HG02623 (cell line): ENCODE measurements at regions not wholly inside any gene's neighbourhood (a gene's known extent, or its start where the extent isn't known, plus 50 kb on each side); places are given as distances from the start of the nearest gene placed in this dataset.
A peak's percentile ranks its signal among the peaks of the same experiment; 100 is the strongest.
"Not testable (repeated sequence)": the region's sequence is repeated elsewhere in the genome, so short reads cannot be mapped to it uniquely, and the experiment has no call there.

Experiments
- ATAC-seq: cut with Tn5 transposase; IDR thresholded peaks from one replicate; pipeline ENCODE4 v1.9.1; 2021; ENCODE audit warnings: moderate library complexity; ENCODE audit not compliant: unreplicated experiment

- no peak for ATAC-seq
These were observed 206.4 kb downstream of the LRRK2 start for GRCh38 chr12:40431169-40431568.

- no peak for ATAC-seq
These were observed 210.5 kb downstream of the LRRK2 start for GRCh38 chr12:40435251-40435650.

GRCh38 chr12:40435951-40436350, 211.2 kb downstream of the LRRK2 start:
- ATAC-seq, result no peak

- no peak for ATAC-seq
These were observed 211.8 kb downstream of the LRRK2 start for GRCh38 chr12:40436564-40436963.

GRCh38 chr12:40439771-40440492, 215.1 kb downstream of the LRRK2 start:
- ATAC-seq, result no peak

- ATAC-seq, result no peak
These were observed 219.4 kb downstream of the LRRK2 start for GRCh38 chr12:40444174-40444573.

GRCh38 chr12:40446385-40446784, 221.6 kb downstream of the LRRK2 start:
- ATAC-seq, result peak; percentile 71

- not testable (repeated sequence) for ATAC-seq
These were observed 223.7 kb downstream of the LRRK2 start for GRCh38 chr12:40448523-40448922.

GRCh38 chr12:40451661-40452060, 226.9 kb downstream of the LRRK2 start:
- no peak for ATAC-seq

- ATAC-seq, result no peak
These were observed 228.1 kb upstream of the CNTN1 start for GRCh38 chr12:40464121-40464520.

- no peak for ATAC-seq
These were observed 222.5 kb upstream of the CNTN1 start for GRCh38 chr12:40469736-40470135.

GRCh38 chr12:40473962-40474361, 218.3 kb upstream of the CNTN1 start:
- no peak for ATAC-seq

- ATAC-seq, result no peak
These were observed 217.6 kb upstream of the CNTN1 start for GRCh38 chr12:40474630-40475029.

GRCh38 chr12:40499856-40500255, 192.4 kb upstream of the CNTN1 start:
- ATAC-seq, result no peak

GRCh38 chr12:40502322-40502721, 189.9 kb upstream of the CNTN1 start:
- peak; percentile 60 for ATAC-seq

- ATAC-seq, result no peak
These were observed 186.9 kb upstream of the CNTN1 start for GRCh38 chr12:40505327-40505726.

GRCh38 chr12:40508421-40508820, 183.8 kb upstream of the CNTN1 start:
- no peak for ATAC-seq

GRCh38 chr12:40511341-40511740, 180.9 kb upstream of the CNTN1 start:
- ATAC-seq, result no peak

GRCh38 chr12:40515041-40515816, 177.0 kb upstream of the CNTN1 start:
- ATAC-seq, result no peak

GRCh38 chr12:40522837-40523236, 169.4 kb upstream of the CNTN1 start:
- no peak for ATAC-seq

- no peak for ATAC-seq
These were observed 167.2 kb upstream of the CNTN1 start for GRCh38 chr12:40525054-40525453.

- no peak for ATAC-seq
These were observed 157.4 kb upstream of the CNTN1 start for GRCh38 chr12:40534828-40535227.
